GM06990 (cell line): ENCODE measurements at regions not wholly inside any gene's neighbourhood (a gene's known extent, or its start where the extent isn't known, plus 50 kb on each side); places are given as distances from the start of the nearest gene placed in this dataset.

Experiments used
- DNase-seq: peaks from one replicate; pipeline ENCODE4 v3.0.0-alpha.2; 2011; ENCODE audit not compliant: insufficient read length; ENCODE audit errors: extremely low read depth
- H3K27me3 ChIP-seq: replicated peaks from 2 replicates; pipeline ENCODE4 v1.6.0; 2011; ENCODE audit warnings: low read length; ENCODE audit not compliant: control insufficient read depth, insufficient read depth
- H3K36me3 ChIP-seq: 2 replicates; pipeline ENCODE4 v1.5.1; 2011; ENCODE audit warnings: low read length; ENCODE audit not compliant: control insufficient read depth, insufficient read depth
- H3K4me3 ChIP-seq: replicated peaks from 2 replicates; pipeline ENCODE4 v1.5.1; 2011; ENCODE audit warnings: low read depth, mild to moderate bottlenecking, control low read depth, low read length
- CTCF ChIP-seq: IDR thresholded peaks from 2 replicates; pipeline ENCODE4 v1.5.1; 2011; ENCODE audit warnings: low read length, control low read depth, mild to moderate bottlenecking, inconsistent platforms; ENCODE audit not compliant: insufficient read depth, poor library complexity, severe bottlenecking

- Histone ChIP-seq H3K27me3 (no peaks in the 10 kb centered on the region), H3K4me3 (no peak overlapping the region), H3K36me3 (no peaks in the 10 kb centered on the region)
- no peak for TF ChIP-seq CTCF
- no peak for DNase-seq
Measured at GRCh38 chr14:71301611-71302010, 394.4 kb downstream of the PCNX1 start.

- no peak for DNase-seq
- TF ChIP-seq CTCF, result no peak
- Histone ChIP-seq H3K36me3 (no peaks in the 10 kb centered on the region), H3K4me3 (no peak overlapping the region), H3K27me3 (no peaks in the 10 kb centered on the region)
Measured at GRCh38 chr14:71304690-71305089, 397.4 kb downstream of the PCNX1 start.

GRCh38 chr14:71308671-71309070 is 401.4 kb downstream of the PCNX1 start:
- H3K4me3 ChIP-seq, result no peak overlapping the region
- TF ChIP-seq CTCF, result no peak
- H3K36me3 ChIP-seq, result no peaks in the 10 kb centered on the region
- no peak for DNase-seq
- no peaks in the 10 kb centered on the region for H3K27me3 ChIP-seq

- Histone ChIP-seq H3K36me3 (no peaks in the 10 kb centered on the region), H3K4me3 (no peak overlapping the region), H3K27me3 (no peaks in the 10 kb centered on the region)
- TF ChIP-seq CTCF, result no peak
- DNase-seq, result no peak
Measured at GRCh38 chr14:71309756-71310155, 402.5 kb downstream of the PCNX1 start.

GRCh38 chr14:71311061-71311460 is 403.8 kb downstream of the PCNX1 start:
- Histone ChIP-seq H3K36me3 (no peaks in the 10 kb centered on the region), H3K4me3 (no peak overlapping the region), H3K27me3 (no peaks in the 10 kb centered on the region)
- DNase-seq, result no peak
- no peak for TF ChIP-seq CTCF

- no peak for DNase-seq
- no peaks in the 10 kb centered on the region for H3K36me3 ChIP-seq
- TF ChIP-seq CTCF, result peak; percentile 19
- H3K4me3 ChIP-seq, result no peak overlapping the region
- H3K27me3 ChIP-seq, result no peaks in the 10 kb centered on the region
Measured at GRCh38 chr14:71314717-71315116, 407.5 kb downstream of the PCNX1 start.
